HepG2 (cell line): ENCODE measurements at regions not wholly inside any gene's neighbourhood (a gene's known extent, or its start where the extent isn't known, plus 50 kb on each side); places are given as distances from the start of the nearest gene placed in this dataset.

Experiments
- ATAC-seq: fragments of 200-7000 bp; cut with Tn5 transposase; 3 replicates; pipeline ENCODE4 v1.9.1; 2020; ENCODE audit warnings: mild to moderate bottlenecking, moderate library complexity
- BruUV-seq: library from RNA; stranded (reverse); fragments of 400-500 nt; replicated peaks from 2 replicates; lab custom pipeline; 2021; lab: Mats Ljungman, UMichigan
- CTCF ChIA-PET: fragments of 300-600 bp; formaldehyde crosslinking; extraction: SDS; loops from one replicate; lab custom pipeline; 2021; ENCODE audit warnings: low total read pairs, inconsistent platforms, low intra/inter-chr PET ratio; lab: Yijun Ruan, JAX
- POLR2A ChIA-PET: fragments of 350-600 bp; sonication (Branson Sonifier 250); formaldehyde crosslinking; loops from one replicate; lab custom pipeline; 2020; ENCODE audit warnings: antibody characterized with exemption, inconsistent platforms; lab: Yijun Ruan, JAX
- DNase-seq: peaks from one replicate; pipeline ENCODE4 v3.0.0-alpha.2; 2015; ENCODE audit warnings: low spot score
- FAIRE-seq: peaks from 3 replicates; lab custom pipeline; 2011; peaks lifted over from hg19 to GRCh38; lab: Jason Lieb, UNC
- H2AFZ ChIP-seq: one replicate; pipeline ENCODE4 v1.6.1; 2011; ENCODE audit warnings: low read length, inconsistent platforms
- H3K27ac ChIP-seq: fragments of 300-600 bp; 3 replicates; pipeline ENCODE4 v1.8.0; 2011; ENCODE audit warnings: mixed run types, mild to moderate bottlenecking, mixed read lengths, low read length, inconsistent platforms; ENCODE audit not compliant: insufficient read depth; ENCODE audit errors: extremely low read length
- H3K27me3 ChIP-seq, 2 experiments: fragments of 200-600 bp in 1 of 2; 2 replicates in 1 of 2; 3 replicates in 1 of 2; pipeline versions ENCODE4 v1.6.0 to v1.8.0; 2011; ENCODE audit warnings: low read length in 2 of 2, mild to moderate bottlenecking in 2 of 2, moderate library complexity in 2 of 2, inconsistent platforms in 1 of 2; ENCODE audit not compliant: insufficient read depth in 2 of 2, control insufficient read depth in 1 of 2
- H3K36me3 ChIP-seq, 2 experiments: fragments of 200-600 bp in 1 of 2; replicated peaks in 1 of 2; 2 replicates in 1 of 2; 3 replicates in 1 of 2; pipeline versions ENCODE4 v1.5.1 to v1.8.0; 2011; ENCODE audit warnings: low read length in 2 of 2, inconsistent platforms in 1 of 2; ENCODE audit not compliant: insufficient read depth in 2 of 2, control insufficient read depth in 1 of 2
- H3K4me1 ChIP-seq: 2 replicates; pipeline ENCODE4 v1.5.1; 2012; ENCODE audit warnings: low read length, inconsistent platforms; ENCODE audit not compliant: insufficient read depth
- H3K4me2 ChIP-seq: 2 replicates; pipeline ENCODE4 v1.6.0; 2011; ENCODE audit warnings: low read depth, low read length, inconsistent platforms
- H3K4me3 ChIP-seq, 3 experiments: fragments of 200-600 bp in 1 of 3; sonication (generic), shearing (Covaris generic) in 1 of 3; replicated peaks in 1 of 3; 2 replicates each; pipeline ENCODE4 v1.5.1; 2011 to 2016; ENCODE audit warnings: low read length in 3 of 3, inconsistent platforms in 2 of 3, low read depth in 2 of 3, mild to moderate bottlenecking in 2 of 3, control low read depth in 1 of 3, mixed read lengths in 1 of 3; ENCODE audit not compliant: insufficient read depth in 1 of 3
- H3K79me2 ChIP-seq: one replicate; pipeline ENCODE4 v1.6.1; 2011; ENCODE audit warnings: low read length, inconsistent platforms; ENCODE audit not compliant: insufficient read depth
- H3K9ac ChIP-seq: 2 replicates; pipeline ENCODE4 v1.6.0; 2011; ENCODE audit warnings: mild to moderate bottlenecking, low read depth, low read length, inconsistent platforms; ENCODE audit not compliant: insufficient read depth
- H3K9me3 ChIP-seq: 2 replicates; pipeline ENCODE4 v1.5.1; 2012; ENCODE audit warnings: mild to moderate bottlenecking, low read length
- H4K20me1 ChIP-seq: 2 replicates; pipeline ENCODE4 v1.6.0; 2011; ENCODE audit warnings: inconsistent platforms, mild to moderate bottlenecking, low read length, moderate library complexity; ENCODE audit not compliant: insufficient read depth
- HCFC1 ChIP-seq: fragments of 150-350 bp; IDR thresholded peaks from 2 replicates; pipeline ENCODE4 v1.6.1; 2014; ENCODE audit warnings: low read depth, low read length
- NAIF1 ChIP-seq: sonication (generic); formaldehyde crosslinking; IDR thresholded peaks from 2 replicates; pipeline ENCODE4 v1.5.0; 2020; ENCODE audit warnings: mild to moderate bottlenecking, missing genetic modification reagents, borderline replicate concordance
- PAF1 ChIP-seq: IDR thresholded peaks from 2 replicates; pipeline ENCODE4 v1.6.1; 2016; ENCODE audit warnings: missing genetic modification reagents, missing compliant biosample characterization
- REST ChIP-seq, 2 experiments: IDR thresholded peaks; 2 replicates each; pipeline ENCODE4 v1.6.1; 2011 to 2012; ENCODE audit warnings: low read length in 2 of 2, borderline replicate concordance in 1 of 2, low read depth in 1 of 2, mild to moderate bottlenecking in 1 of 2, moderate library complexity in 1 of 2
- ZBTB40 ChIP-seq, 2 experiments: fragments of 450-650 bp in 1 of 2; sonication (generic) in 1 of 2; formaldehyde crosslinking in 1 of 2; IDR thresholded peaks; 2 replicates each; pipeline versions ENCODE4 v1.6.1 to v1.8.0; 2016 to 2022; ENCODE audit warnings: antibody characterized with exemption in 1 of 2, mild to moderate bottlenecking in 1 of 2, missing genetic modification reagents in 1 of 2
- ZNF296 ChIP-seq: sonication (generic); formaldehyde crosslinking; conservative IDR thresholded peaks from 2 replicates; pipeline ENCODE4 v1.5.0; 2020; ENCODE audit warnings: mild to moderate bottlenecking, missing genetic modification reagents
- ZNF503 ChIP-seq: sonication (generic); formaldehyde crosslinking; IDR thresholded peaks from 2 replicates; pipeline ENCODE4 v1.4.0; 2020; ENCODE audit warnings: missing genetic modification reagents
- ZNF607 ChIP-seq: sonication (generic); formaldehyde crosslinking; IDR thresholded peaks from 2 replicates; pipeline ENCODE4 v1.5.1; 2020; ENCODE audit warnings: missing genetic modification reagents, mild to moderate bottlenecking, borderline replicate concordance
- WGBS: methylation state at CpG from one replicate; pipeline ENCODE4 v1.1.6; 2017; ENCODE audit warnings: low lambda C conversion rate; 5-methylcytosine and 5-hydroxymethylcytosine counted together
- in situ Hi-C: cut with HindIII; loops from 2 replicates; pipeline ENCODE4 v1.10.0; 2017; ENCODE audit warnings: low pct_unique_long_range_greater_than_20kb; ENCODE audit not compliant: extremely low pct_ligation_motif_present
- intact Hi-C: fragments of 100-400 bp; cut with micrococcal nuclease; formaldehyde crosslinking; loops from one replicate; pipeline ENCODE4 v1.10.0; 2022; ENCODE audit not compliant: unreplicated experiment

GRCh38 chr12:124374567-124374966, 79.7 kb downstream of the RFLNA start:
- Histone ChIP-seq H3K4me1 (peaks cover 40% of the 10 kb centered on the region), H3K27ac (peak overlapping the region; percentile 68), H3K36me3 (peaks cover 4 to 30% of the 10 kb centered on the region in 2 experiments; a peak in 3 of 5 replicates), H3K4me3 (no peak overlapping the region), H3K9me3 (no peaks in the 10 kb centered on the region), H3K4me2 (no peak overlapping the region), H2AFZ (no peak overlapping the region), H4K20me1 (no peaks in the 10 kb centered on the region), H3K79me2 (no peaks in the 10 kb centered on the region), H3K27me3 (no peaks in the 10 kb centered on the region), H3K9ac (no peak overlapping the region)
- FAIRE-seq (no peak), DNase-seq (no peak), ATAC-seq (peak; percentile 65)
- BruUV-seq = no TSS peak
- intact Hi-C loops = no loop called here
- CTCF ChIA-PET = no interaction called here
- in situ Hi-C loops = no loop called here
- POLR2A ChIA-PET = no interaction called here
- WGBS = no CpG with 5 or more reads among the region's 5 CpGs
- 0 out of 2 replicates have a peak, but pooled peaks have one; percentile 76 for TF ChIP-seq ZNF296 (CRISPR knock-in tag)
- no peak for TF ChIP-seq ZBTB40 (IDR thresholded peaks at IDR 0.05)
- no peak for TF ChIP-seq ZBTB40 (CRISPR knock-in tag; IDR thresholded peaks at IDR 0.05)
- no peak for TF ChIP-seq NAIF1 (CRISPR knock-in tag)
- TF ChIP-seq HCFC1 = no peak
- no peak for TF ChIP-seq ZNF503
- no peak for TF ChIP-seq PAF1
- TF ChIP-seq REST (IDR thresholded peaks at IDR 0.05; ENCODE audit: borderline replicate concordance in 1 of 2, low read depth in 1 of 2, low read length in 2 of 2) = no peak
- no peak for TF ChIP-seq ZNF607 (CRISPR knock-in tag)
